AG09309 (cell line): ENCODE measurements at regions not wholly inside any gene's neighbourhood (a gene's known extent, or its start where the extent isn't known, plus 50 kb on each side); places are given as distances from the start of the nearest gene placed in this dataset.
A peak's percentile ranks its signal among the peaks of the same experiment; 100 is the strongest.

Source experiments
- DNase-seq: peaks from one replicate; pipeline ENCODE4 v3.0.0-alpha.2; 2010; ENCODE audit warnings: low read depth
- H3K4me3 ChIP-seq: 2 replicates; pipeline ENCODE4 v1.5.1; 2011; ENCODE audit warnings: mild to moderate bottlenecking, low read depth, low read length, moderate library complexity; ENCODE audit not compliant: control insufficient read depth
- TF ChIP-seq, protein P1 (sequence below): IDR thresholded peaks from 2 replicates; pipeline ENCODE4 v1.5.1; 2011; ENCODE audit warnings: mild to moderate bottlenecking, low read depth, low read length, inconsistent platforms; ENCODE audit not compliant: insufficient read depth, control insufficient read depth; ENCODE audit errors: missing control alignments

- DNase-seq = no peak
- H3K4me3 ChIP-seq = no peak overlapping the region
- TF ChIP-seq, protein P1, sequence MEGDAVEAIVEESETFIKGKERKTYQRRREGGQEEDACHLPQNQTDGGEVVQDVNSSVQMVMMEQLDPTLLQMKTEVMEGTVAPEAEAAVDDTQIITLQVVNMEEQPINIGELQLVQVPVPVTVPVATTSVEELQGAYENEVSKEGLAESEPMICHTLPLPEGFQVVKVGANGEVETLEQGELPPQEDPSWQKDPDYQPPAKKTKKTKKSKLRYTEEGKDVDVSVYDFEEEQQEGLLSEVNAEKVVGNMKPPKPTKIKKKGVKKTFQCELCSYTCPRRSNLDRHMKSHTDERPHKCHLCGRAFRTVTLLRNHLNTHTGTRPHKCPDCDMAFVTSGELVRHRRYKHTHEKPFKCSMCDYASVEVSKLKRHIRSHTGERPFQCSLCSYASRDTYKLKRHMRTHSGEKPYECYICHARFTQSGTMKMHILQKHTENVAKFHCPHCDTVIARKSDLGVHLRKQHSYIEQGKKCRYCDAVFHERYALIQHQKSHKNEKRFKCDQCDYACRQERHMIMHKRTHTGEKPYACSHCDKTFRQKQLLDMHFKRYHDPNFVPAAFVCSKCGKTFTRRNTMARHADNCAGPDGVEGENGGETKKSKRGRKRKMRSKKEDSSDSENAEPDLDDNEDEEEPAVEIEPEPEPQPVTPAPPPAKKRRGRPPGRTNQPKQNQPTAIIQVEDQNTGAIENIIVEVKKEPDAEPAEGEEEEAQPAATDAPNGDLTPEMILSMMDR = no peak
These were observed 119.8 kb downstream of the DCK start for GRCh38 chr4:71113294-71113693.

DNA sequence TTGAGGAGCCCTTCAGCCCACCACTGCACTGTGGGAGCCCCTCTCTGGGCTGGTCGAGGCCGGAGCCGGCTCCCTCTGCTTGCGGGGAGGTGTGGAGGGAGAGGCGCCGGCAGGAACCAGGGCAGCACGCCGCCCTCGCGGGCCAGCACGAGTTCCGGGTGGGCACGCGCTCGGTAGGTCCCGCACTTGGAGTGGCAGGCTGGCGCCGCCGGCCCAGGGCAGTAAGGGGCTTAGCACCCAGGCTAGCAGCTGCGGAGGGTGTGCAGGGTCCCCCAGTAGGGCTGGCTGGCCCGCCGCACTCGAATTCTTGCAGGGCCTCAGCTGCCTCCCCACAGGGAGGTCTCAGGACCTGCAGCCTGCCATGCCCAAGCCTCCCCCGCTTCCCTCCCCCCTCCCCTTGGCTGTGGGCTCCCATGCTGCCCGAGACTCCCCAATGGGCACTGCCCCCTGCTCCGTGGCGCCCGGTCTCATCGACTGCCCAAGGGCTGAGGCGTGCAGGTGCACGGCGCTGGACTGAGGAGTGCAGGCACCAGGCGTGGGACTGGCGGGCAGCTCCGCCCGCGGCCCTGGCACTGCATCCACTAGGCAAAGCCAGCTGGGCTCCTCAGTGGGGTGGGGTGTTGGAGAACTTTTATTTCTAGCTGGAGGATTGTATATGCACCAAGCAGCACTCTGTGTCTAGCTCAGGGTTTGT lies 127.5 kb downstream of the DCK start:
- DNase-seq = no peak
- TF ChIP-seq, protein P1 = no peak
- H3K4me3 ChIP-seq = no peak overlapping the region

GRCh38 chr4:71123951-71124350 lies 130.5 kb downstream of the DCK start:
- H3K4me3 ChIP-seq = no peak overlapping the region
- TF ChIP-seq, protein P1 = no peak
- DNase-seq = no peak

DNA sequence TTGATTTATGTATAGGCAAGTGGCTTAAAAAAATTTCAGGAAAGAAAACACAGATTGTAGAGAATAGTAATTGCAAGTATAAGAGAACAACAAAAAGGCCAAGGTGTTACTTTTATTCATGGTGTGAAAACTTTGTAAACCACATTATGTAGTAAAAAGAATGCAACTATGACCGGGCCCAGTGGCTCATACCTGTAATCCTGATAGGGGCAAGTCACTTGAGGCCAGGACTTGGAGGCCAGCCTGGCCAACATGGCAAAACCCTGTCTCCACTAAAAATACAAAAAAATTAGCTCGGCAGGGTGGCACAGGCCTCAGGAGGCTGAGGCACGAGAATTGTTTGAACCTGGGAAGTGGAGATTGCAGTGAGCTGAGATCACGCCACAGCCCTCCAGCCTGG lies 131.7 kb downstream of the DCK start:
- H3K4me3 ChIP-seq = no peak overlapping the region
- TF ChIP-seq, protein P1 = no peak
- no peak for DNase-seq

GRCh38 chr4:71126719-71127118 lies 133.3 kb downstream of the DCK start:
- DNase-seq = peak; percentile 79
- H3K4me3 ChIP-seq = no peak overlapping the region
- TF ChIP-seq, protein P1 = no peak

- no peak overlapping the region for H3K4me3 ChIP-seq
- peak; percentile 59 for DNase-seq
- TF ChIP-seq, protein P1 = peak; percentile 43
These were observed 137.6 kb downstream of the DCK start for GRCh38 chr4:71130827-71131603.
